GM18873 (cell line): ENCODE measurements at regions not wholly inside any gene's neighbourhood (a gene's known extent, or its start where the extent isn't known, plus 50 kb on each side); places are given as distances from the start of the nearest gene placed in this dataset.

ENCODE experiments used
- ATAC-seq: cut with Tn5 transposase; IDR thresholded peaks from one replicate; pipeline ENCODE4 v1.9.1; 2021; ENCODE audit warnings: mild to moderate bottlenecking, moderate library complexity, moderate number of reproducible peaks; ENCODE audit not compliant: unreplicated experiment, low FRiP score

GRCh38 chr13:89239361-89240127 lies 1568.4 kb downstream of the SLITRK5 start:
- ATAC-seq: no peak

- ATAC-seq: no peak
Observed at GRCh38 chr13:89255844-89256406, 1584.8 kb downstream of the SLITRK5 start.

- ATAC-seq: no peak
Observed at GRCh38 chr13:89267734-89268133, 1596.6 kb downstream of the SLITRK5 start.

- no peak for ATAC-seq
Observed at GRCh38 chr13:89269737-89270136, 1598.6 kb downstream of the SLITRK5 start.

DNA sequence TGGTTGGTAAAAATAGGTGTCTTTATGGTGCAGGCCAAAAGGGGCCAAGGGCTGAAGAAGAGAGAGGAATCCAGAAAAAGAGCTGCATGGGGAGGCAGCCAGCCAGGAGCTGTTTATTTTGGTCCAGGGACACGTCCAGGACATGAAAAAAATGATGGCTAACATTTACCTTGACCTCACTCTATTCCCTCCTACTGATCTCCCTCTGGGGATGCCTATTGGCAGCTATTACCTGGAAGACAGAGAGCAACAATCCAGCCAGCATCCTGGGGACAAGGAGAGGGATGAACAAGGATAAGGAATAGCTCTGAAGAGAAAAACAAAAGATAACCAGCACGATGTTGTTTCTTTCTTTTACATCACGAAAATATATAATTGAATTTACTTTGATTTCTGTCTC lies 1599.6 kb downstream of the SLITRK5 start:
- ATAC-seq: no peak

DNA sequence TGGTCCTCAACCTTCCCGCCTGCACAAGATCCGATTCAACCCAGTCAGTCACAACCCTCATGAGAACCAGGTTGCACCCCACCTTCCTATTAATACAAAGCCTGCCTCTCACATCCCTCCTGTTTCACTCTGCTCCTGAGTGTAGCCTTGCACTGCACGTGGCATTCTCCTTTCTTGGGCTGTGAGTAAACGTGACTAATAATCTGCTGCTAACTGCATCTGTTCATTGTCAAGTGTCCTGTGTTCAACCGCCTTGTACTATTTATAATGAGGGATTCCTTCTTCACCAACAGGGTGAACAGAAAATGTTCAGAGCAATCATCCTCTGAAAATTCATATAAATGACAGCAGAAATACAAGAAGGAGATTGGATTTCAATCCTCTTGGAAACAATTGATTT lies 1608.2 kb downstream of the SLITRK5 start:
- ATAC-seq: no peak

DNA sequence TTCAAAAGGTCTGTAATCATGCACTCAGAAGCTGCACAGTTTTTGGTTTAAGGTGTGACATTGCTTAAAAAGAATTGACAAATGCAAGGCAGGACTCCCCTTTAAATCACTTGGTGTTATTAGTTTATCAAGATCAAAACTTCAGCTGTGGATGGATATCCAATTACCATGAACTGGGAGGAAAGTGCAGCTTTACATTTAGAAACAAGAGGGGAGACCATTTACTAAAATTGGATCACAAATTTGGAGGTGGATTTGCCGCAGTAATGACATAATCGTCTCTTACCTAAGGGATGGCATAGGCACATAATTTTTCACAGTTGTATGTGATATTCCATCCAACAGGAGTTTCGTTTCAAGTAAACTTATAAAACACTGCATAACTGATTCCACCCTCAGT lies 1610.2 kb downstream of the SLITRK5 start:
- ATAC-seq: no peak

DNA sequence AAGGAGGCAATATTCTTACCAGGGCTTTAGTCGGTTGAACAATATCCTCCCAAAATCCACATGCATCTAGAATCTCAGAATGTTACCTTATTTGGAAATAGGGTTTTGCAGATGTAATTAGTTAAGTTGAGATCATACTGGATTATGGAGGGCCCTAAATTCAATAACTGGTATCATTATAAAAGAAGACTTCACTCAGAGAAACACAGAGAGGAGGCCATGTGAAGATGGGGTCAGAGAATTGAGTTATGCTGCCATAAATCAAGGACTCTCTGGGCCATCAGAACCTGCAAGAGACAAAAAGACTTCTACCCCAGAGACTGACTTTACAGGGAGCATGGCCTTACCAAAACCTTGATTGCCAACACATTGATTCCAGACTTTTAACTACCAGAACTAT lies 1611.1 kb downstream of the SLITRK5 start:
- ATAC-seq: no peak

- no peak for ATAC-seq
Observed at GRCh38 chr13:89287381-89287780, 1616.2 kb downstream of the SLITRK5 start.

DNA sequence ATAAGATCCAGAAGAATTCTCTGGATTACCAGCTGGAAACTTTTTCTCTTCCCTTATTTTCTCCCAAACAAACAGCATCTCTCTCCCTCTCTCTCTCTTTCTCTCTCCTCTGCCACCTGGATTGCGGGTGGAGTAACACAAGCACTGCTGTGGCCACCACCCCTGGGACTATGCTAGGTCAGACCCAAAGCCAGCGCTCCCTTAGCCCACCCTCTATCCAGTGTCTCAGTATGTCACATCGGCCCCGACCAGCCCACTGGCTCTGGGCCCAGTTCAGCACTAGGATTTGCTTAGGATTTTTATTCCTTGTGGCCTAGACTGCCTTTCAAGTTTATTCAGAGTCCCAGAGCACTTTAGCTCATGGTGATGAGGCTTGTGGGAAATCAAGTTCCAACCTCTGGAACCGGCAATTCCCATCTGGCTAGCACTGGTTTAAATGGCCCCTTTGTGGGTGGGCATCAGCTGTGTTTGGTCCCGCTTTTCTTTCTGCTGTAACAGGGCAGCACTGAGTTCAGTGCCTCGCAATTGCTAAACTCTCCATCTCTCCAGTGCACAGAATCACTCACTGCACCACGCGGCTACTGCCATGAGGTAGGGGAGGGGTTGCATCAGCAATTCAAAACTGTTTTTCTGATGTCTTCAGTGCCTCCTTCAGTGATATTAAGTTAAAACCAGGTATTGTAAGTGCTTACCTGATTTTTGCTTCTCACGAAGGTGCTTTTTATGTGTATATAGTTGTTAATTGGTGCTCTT lies 1623.1 kb downstream of the SLITRK5 start:
- ATAC-seq: no peak

DNA sequence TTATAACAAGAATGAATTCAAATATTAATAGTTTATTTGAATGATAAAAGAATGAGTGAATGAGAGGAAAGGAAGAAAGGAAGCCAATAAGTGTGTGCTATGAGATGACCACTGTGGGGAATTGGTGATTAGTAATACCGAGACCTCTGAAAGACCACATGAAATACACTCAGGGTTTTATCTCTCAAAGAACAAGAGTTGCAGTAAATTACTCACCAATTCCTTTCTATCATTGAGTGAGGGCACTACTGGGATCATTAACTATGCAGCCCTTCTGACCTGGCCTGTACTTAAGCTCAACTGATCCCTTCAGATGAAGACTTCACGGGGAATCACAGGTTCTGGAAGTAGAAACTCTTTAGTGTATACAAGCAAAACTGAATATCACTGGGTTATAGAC lies 1636.1 kb downstream of the SLITRK5 start:
- no peak for ATAC-seq

- no peak for ATAC-seq
Observed at GRCh38 chr13:89310943-89311672, 1639.9 kb downstream of the SLITRK5 start.

DNA sequence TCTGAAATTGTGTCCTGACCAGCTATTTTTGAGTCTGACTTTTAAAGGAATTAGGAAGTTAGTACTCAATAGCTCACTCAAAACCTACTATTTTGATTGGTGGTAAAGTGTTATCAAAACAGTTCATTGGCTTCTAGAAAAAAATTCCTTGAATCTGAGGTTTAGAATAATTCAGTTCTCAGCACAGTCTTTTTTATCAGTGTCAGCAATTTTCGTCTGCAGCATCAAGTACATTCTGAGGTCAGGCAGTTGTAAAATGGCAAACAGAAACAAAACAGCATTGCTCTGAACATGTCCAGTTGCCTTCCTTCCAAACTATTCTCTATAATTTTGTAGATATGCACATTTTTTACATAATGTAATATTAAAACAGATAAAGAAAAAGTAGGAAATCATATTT lies 1644.1 kb downstream of the SLITRK5 start:
- no peak for ATAC-seq

- no peak for ATAC-seq
Observed at GRCh38 chr13:89322466-89322865, 1651.3 kb downstream of the SLITRK5 start.

- no peak for ATAC-seq
Observed at GRCh38 chr13:89324582-89324981, 1653.4 kb downstream of the SLITRK5 start.

- no peak for ATAC-seq
Observed at GRCh38 chr13:89343165-89343564, 1672.0 kb downstream of the SLITRK5 start.

DNA sequence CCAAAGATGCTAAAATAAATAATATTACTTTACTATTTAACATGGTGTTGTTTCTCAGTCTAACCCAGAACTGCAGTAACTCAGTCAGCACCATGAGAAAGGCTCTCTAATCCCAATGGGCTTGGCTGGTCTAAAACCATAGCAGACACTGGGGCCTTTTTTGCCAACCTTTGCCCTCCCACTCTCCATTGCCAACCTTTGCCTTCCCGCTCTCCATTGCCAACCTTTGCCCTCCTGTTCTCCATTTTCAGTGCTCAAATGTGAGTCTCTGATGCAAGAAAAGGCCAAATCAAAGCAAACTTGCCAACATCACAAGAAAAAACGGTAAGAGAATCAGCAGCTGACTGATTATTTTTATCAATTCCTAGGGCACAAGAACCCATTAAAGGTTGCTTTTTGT lies 1681.2 kb downstream of the SLITRK5 start:
- ATAC-seq: no peak

- ATAC-seq: no peak
Observed at GRCh38 chr13:89361909-89362308, 1690.7 kb downstream of the SLITRK5 start.

GRCh38 chr13:89363144-89363543 lies 1692.0 kb downstream of the SLITRK5 start:
- no peak for ATAC-seq

DNA sequence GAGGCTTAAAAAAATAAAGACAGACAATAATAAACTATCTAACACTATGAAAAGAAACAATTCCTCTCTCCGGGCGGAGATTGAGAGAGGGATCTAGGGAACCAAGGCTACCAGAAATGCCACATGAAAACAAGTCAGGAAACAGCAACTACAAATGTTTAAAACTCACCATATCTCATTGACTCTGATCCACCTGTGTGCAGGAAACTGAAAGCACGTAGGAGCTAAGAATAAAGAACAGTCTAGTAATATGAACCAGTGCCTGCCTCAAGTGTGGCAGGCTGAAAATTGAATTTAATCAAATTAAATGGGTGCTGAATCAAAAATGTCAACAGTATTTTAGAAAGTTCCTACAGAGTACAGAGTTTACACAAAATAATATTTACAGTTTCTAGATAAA lies 1701.0 kb downstream of the SLITRK5 start:
- ATAC-seq: no peak

- no peak for ATAC-seq
Observed at GRCh38 chr13:89375839-89376238, 1704.7 kb downstream of the SLITRK5 start.
